ENCODE measurements at regions not wholly inside any gene's neighbourhood (a gene's known extent, or its start where the extent isn't known, plus 50 kb on each side); places are given as distances from the start of the nearest gene placed in this dataset.

DNA sequence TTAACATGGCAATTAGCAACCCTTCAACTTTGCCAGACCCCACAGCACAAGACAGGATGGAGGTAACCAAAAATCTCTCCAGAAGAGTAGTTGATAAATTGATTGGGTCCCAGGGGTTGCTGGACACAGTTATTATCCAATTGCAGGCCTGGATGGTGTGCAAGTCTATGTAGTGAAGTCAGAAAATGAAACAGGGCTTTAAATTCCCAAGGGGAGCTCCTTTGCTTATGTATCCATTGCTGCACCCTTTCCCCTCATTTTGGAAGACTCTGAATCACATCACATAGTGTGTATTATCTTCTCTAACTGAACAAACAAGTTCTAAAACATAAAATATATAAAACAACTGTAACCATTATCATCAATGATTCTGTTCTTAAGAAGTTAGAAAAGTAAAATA, 550.2 kb downstream of the LMO4 start:
- no peak overlapping the region for H3K4me2 ChIP-seq (ENCODE audit: control insufficient read depth, insufficient read depth)
- no peak overlapping the region for H3K4me3 ChIP-seq
- H3K27me3 ChIP-seq (replicated peaks in 1 of 2; ENCODE audit: control insufficient read depth in 2 of 2, insufficient read depth in 2 of 2, low read length in 1 of 2), result no peaks in the 10 kb centered on the region
- in situ Hi-C loops (cut with MboI), result no loop called here
- no peak overlapping the region for H3K9ac ChIP-seq (ENCODE audit: control insufficient read depth, insufficient read depth, low read length)
- no peak for FAIRE-seq
- no peak for ATAC-seq
- no TSS peak for BruUV-seq (replicated peaks)
- SMC1A ChIA-PET (ENCODE audit: uncharacterized antibody, unreplicated experiment), result no interaction called here
- H3K9me3 ChIP-seq (replicated peaks; ENCODE audit: control insufficient read depth, insufficient read depth, low read length), result no peaks in the 10 kb centered on the region
- intact Hi-C loops (cut with micrococcal nuclease; ENCODE audit: unreplicated experiment), result no loop called here
- no peak overlapping the region for H2AFZ ChIP-seq (ENCODE audit: control insufficient read depth, low read depth, low read length)
- no peaks in the 10 kb centered on the region for H3K4me1 ChIP-seq (ENCODE audit: control insufficient read depth, insufficient read depth, low read length)
- TF ChIP-seq, protein P1, sequence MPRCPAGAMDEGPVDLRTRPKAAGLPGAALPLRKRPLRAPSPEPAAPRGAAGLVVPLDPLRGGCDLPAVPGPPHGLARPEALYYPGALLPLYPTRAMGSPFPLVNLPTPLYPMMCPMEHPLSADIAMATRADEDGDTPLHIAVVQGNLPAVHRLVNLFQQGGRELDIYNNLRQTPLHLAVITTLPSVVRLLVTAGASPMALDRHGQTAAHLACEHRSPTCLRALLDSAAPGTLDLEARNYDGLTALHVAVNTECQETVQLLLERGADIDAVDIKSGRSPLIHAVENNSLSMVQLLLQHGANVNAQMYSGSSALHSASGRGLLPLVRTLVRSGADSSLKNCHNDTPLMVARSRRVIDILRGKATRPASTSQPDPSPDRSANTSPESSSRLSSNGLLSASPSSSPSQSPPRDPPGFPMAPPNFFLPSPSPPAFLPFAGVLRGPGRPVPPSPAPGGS (IDR thresholded peaks at IDR 0.05; ENCODE audit: borderline replicate concordance, insufficient read depth, low read depth, low read length, poor library complexity, severe bottlenecking), result no peak
- TF ChIP-seq, protein P2, sequence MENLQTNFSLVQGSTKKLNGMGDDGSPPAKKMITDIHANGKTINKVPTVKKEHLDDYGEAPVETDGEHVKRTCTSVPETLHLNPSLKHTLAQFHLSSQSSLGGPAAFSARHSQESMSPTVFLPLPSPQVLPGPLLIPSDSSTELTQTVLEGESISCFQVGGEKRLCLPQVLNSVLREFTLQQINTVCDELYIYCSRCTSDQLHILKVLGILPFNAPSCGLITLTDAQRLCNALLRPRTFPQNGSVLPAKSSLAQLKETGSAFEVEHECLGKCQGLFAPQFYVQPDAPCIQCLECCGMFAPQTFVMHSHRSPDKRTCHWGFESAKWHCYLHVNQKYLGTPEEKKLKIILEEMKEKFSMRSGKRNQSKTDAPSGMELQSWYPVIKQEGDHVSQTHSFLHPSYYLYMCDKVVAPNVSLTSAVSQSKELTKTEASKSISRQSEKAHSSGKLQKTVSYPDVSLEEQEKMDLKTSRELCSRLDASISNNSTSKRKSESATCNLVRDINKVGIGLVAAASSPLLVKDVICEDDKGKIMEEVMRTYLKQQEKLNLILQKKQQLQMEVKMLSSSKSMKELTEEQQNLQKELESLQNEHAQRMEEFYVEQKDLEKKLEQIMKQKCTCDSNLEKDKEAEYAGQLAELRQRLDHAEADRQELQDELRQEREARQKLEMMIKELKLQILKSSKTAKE (IDR thresholded peaks at IDR 0.05; ENCODE audit: low read depth, poor library complexity, severe bottlenecking), result no peak
- TF ChIP-seq SMAD1 (IDR thresholded peaks at IDR 0.05; ENCODE audit: low read depth, partially characterized antibody), result no peak
- TF ChIP-seq MTA2 (IDR thresholded peaks at IDR 0.05; ENCODE audit: low read depth), result no peak
- TF ChIP-seq, protein P3, sequence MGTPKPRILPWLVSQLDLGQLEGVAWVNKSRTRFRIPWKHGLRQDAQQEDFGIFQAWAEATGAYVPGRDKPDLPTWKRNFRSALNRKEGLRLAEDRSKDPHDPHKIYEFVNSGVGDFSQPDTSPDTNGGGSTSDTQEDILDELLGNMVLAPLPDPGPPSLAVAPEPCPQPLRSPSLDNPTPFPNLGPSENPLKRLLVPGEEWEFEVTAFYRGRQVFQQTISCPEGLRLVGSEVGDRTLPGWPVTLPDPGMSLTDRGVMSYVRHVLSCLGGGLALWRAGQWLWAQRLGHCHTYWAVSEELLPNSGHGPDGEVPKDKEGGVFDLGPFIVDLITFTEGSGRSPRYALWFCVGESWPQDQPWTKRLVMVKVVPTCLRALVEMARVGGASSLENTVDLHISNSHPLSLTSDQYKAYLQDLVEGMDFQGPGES (IDR thresholded peaks at IDR 0.05), result no peak
- TF ChIP-seq, protein P4, sequence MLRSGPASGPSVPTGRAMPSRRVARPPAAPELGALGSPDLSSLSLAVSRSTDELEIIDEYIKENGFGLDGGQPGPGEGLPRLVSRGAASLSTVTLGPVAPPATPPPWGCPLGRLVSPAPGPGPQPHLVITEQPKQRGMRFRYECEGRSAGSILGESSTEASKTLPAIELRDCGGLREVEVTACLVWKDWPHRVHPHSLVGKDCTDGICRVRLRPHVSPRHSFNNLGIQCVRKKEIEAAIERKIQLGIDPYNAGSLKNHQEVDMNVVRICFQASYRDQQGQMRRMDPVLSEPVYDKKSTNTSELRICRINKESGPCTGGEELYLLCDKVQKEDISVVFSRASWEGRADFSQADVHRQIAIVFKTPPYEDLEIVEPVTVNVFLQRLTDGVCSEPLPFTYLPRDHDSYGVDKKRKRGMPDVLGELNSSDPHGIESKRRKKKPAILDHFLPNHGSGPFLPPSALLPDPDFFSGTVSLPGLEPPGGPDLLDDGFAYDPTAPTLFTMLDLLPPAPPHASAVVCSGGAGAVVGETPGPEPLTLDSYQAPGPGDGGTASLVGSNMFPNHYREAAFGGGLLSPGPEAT (IDR thresholded peaks at IDR 0.05; ENCODE audit: low read depth), result no peak
- TF ChIP-seq TARDBP (IDR thresholded peaks at IDR 0.05; ENCODE audit: borderline replicate concordance), result no peak
- TF ChIP-seq CBX3 (IDR thresholded peaks at IDR 0.05; ENCODE audit: borderline replicate concordance, low read depth), result no peak
- TF ChIP-seq STAT1 (conservative IDR thresholded peaks at IDR 0.05), result no peak
- no peak for TF ChIP-seq BMI1 (IDR thresholded peaks at IDR 0.05; ENCODE audit: borderline replicate concordance)
- TF ChIP-seq, protein P5, sequence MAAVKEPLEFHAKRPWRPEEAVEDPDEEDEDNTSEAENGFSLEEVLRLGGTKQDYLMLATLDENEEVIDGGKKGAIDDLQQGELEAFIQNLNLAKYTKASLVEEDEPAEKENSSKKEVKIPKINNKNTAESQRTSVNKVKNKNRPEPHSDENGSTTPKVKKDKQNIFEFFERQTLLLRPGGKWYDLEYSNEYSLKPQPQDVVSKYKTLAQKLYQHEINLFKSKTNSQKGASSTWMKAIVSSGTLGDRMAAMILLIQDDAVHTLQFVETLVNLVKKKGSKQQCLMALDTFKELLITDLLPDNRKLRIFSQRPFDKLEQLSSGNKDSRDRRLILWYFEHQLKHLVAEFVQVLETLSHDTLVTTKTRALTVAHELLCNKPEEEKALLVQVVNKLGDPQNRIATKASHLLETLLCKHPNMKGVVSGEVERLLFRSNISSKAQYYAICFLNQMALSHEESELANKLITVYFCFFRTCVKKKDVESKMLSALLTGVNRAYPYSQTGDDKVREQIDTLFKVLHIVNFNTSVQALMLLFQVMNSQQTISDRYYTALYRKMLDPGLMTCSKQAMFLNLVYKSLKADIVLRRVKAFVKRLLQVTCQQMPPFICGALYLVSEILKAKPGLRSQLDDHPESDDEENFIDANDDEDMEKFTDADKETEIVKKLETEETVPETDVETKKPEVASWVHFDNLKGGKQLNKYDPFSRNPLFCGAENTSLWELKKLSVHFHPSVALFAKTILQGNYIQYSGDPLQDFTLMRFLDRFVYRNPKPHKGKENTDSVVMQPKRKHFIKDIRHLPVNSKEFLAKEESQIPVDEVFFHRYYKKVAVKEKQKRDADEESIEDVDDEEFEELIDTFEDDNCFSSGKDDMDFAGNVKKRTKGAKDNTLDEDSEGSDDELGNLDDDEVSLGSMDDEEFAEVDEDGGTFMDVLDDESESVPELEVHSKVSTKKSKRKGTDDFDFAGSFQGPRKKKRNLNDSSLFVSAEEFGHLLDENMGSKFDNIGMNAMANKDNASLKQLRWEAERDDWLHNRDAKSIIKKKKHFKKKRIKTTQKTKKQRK (IDR thresholded peaks at IDR 0.05; ENCODE audit: low read depth, low read length), result no peak
- H3K36me3 ChIP-seq (ENCODE audit: control insufficient read depth in 2 of 2, insufficient read depth in 2 of 2, low read length in 1 of 2), result no peaks in the 10 kb centered on the region
- no peak overlapping the region for H3K27ac ChIP-seq (ENCODE audit: control insufficient read depth, insufficient read depth)
- DNase-seq (ENCODE audit: low read depth, low spot score), result no peak
- no peaks in the 10 kb centered on the region for H4K20me1 ChIP-seq (ENCODE audit: control insufficient read depth, insufficient read depth)
- CTCF ChIA-PET, result no interaction called here
- RAD21 ChIA-PET (ENCODE audit: unreplicated experiment), result no interaction called here
- H3K79me2 ChIP-seq (ENCODE audit: control insufficient read depth, insufficient read depth, low read length), result no peaks in the 10 kb centered on the region
- POLR2A ChIA-PET, result no interaction called here

Data from GM12878 (cell line).